GM12892 (cell line): ENCODE measurements at regions not wholly inside any gene's neighbourhood (a gene's known extent, or its start where the extent isn't known, plus 50 kb on each side); places are given as distances from the start of the nearest gene placed in this dataset.

Source experiments
- POLR2A ChIP-seq: IDR thresholded peaks from 2 replicates; pipeline ENCODE4 v1.6.1; 2011; ENCODE audit warnings: low read depth, low read length, control low read depth
- POLR2AphosphoS5 ChIP-seq: IDR thresholded peaks from 2 replicates; pipeline ENCODE4 v1.6.1; 2011; ENCODE audit warnings: low read depth, low read length, control low read depth
- TAF1 ChIP-seq: IDR thresholded peaks from 2 replicates; pipeline ENCODE4 v1.6.1; 2011; ENCODE audit warnings: low read depth, mild to moderate bottlenecking, control low read depth, low read length, borderline replicate concordance

DNA sequence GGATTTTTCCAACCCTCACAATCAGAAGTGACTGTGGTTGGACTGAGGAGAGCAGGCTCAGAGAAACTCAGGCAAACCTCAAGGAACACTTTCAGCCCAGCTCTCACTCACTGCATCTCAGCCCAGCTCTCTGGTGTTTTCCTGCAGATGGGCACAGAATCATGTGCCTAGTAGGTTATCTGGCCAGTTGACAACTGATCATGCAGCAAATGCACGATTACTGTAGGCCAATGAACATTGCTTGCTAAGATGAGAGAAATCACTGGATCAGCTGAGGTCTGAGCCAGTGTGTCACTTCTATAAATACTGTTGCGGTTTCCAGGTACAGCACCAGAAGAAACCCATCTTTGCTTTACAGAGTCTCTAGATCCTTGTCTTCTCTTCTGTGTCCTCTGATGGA is 540.5 kb downstream of the CD83 start:
- no peak for TF ChIP-seq POLR2AphosphoS5
- TF ChIP-seq TAF1 = no peak
- TF ChIP-seq POLR2A = no peak
